ENCODE measurements at regions not wholly inside any gene's neighbourhood (a gene's known extent, or its start where the extent isn't known, plus 50 kb on each side); places are given as distances from the start of the nearest gene placed in this dataset.
A peak's percentile ranks its signal among the peaks of the same experiment; 100 is the strongest.

DNA sequence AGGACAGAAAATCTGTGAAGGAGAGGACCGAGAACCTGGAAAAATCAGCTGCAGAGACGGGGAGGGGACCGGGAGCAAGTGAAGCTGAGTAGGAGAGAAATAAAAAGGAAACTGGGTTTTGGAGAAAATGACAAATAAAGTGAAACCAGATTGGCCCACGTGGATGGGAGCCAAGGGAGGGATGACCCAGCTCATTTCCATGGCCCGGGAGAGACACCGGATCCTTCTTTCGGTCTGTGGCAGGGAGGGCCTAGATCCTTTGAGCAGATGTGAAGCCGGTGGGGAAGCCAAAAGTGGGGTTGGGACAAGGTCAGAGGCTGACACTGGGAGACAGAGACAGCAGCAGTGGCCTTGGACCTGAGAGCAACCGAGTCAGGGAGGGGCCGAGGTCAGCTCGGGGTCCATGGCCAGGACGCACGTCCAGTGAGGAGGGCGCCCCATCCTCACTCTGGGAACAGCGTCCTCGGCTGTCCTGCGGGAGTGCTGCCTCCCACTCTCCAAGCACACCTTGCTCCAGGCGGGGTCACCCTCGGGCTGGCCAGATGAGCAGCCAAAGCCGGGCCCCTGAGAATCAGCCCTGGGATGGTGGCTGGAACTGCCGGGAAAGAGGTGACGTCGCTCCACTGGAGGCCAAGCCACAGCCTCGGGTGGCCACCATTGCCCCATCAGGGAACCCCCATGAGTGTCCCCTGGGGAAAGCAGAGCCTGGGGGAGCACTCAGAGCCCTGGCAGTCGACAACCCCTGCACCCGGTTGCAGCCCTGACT is 50.8 kb upstream of the CDR2 start:
- H3K27ac ChIP-seq = peak overlapping the region; percentile 79
- peak; percentile 77 to 87 for DNase-seq (ENCODE audit: low spot score in 2 of 2)
- no peaks in the 10 kb centered on the region for H3K9me3 ChIP-seq
- peaks cover 20% of the 10 kb centered on the region for H3K4me1 ChIP-seq
- no peaks in the 10 kb centered on the region for H3K27me3 ChIP-seq
- H3K4me3 ChIP-seq = peak overlapping the region; percentile 38
- H3K36me3 ChIP-seq = peaks cover 61% of the 10 kb centered on the region
- WGBS = 48% methylated on average over 19 of the region's 26 CpGs
- TF ChIP-seq POLR2A (IDR thresholded peaks at IDR 0.05) (no peak), POLR2AphosphoS5 (IDR thresholded peaks at IDR 0.05) (no peak), EP300 (IDR thresholded peaks at IDR 0.05) (no peak)
- TF ChIP-seq, protein P1, sequence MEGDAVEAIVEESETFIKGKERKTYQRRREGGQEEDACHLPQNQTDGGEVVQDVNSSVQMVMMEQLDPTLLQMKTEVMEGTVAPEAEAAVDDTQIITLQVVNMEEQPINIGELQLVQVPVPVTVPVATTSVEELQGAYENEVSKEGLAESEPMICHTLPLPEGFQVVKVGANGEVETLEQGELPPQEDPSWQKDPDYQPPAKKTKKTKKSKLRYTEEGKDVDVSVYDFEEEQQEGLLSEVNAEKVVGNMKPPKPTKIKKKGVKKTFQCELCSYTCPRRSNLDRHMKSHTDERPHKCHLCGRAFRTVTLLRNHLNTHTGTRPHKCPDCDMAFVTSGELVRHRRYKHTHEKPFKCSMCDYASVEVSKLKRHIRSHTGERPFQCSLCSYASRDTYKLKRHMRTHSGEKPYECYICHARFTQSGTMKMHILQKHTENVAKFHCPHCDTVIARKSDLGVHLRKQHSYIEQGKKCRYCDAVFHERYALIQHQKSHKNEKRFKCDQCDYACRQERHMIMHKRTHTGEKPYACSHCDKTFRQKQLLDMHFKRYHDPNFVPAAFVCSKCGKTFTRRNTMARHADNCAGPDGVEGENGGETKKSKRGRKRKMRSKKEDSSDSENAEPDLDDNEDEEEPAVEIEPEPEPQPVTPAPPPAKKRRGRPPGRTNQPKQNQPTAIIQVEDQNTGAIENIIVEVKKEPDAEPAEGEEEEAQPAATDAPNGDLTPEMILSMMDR (IDR thresholded peaks at IDR 0.05) = no peak

DNA sequence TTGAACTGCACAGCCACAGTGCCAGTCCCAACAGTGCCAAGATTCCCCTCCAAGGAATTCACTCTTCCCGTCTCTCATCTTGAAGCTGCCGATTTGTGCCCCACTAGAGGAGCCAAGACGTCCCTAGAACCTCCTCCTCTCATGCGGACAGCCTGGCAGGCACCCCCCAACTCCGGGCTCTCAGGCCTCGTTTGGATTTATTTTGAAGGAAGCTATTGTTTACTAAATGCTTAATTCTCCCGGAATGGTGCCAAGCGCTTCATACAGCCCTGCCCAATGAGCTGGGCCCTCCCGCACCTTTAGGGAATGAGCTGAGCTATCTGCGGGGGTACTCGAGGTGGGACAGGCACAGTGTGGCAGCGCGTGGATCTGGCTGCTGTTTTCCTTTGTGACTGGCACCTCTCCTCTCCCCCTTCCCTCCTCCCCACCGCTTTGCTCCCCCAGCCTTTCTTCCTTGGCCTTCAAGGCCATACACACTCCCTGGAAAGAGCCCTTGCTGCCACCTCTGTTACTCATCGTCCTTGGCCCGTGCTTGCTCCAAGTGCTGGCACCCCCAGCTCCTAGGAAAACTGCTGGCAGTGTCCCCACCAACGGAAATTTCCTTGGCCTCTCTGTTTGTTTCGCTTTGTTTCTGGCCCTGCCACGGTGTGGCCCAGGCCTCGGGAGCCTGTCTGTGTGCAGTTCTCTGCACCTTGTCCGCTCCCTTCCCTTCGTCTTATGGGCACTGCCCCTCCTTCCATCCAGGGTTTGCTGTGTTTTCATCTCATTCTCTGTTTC is 49.9 kb upstream of the CDR2 start:
- 36% methylated on average over 20 of the region's 22 CpGs for WGBS
- Histone ChIP-seq H3K27ac (peak overlapping the region; percentile 79), H3K27me3 (no peaks in the 10 kb centered on the region), H3K4me1 (peaks cover 20% of the 10 kb centered on the region), H3K9me3 (no peaks in the 10 kb centered on the region), H3K36me3 (peaks cover 63% of the 10 kb centered on the region), H3K4me3 (peak overlapping the region; percentile 38)
- no peak for TF ChIP-seq POLR2A (IDR thresholded peaks at IDR 0.05)
- TF ChIP-seq EP300 (IDR thresholded peaks at IDR 0.05) = no peak
- no peak for TF ChIP-seq POLR2AphosphoS5 (IDR thresholded peaks at IDR 0.05)
- TF ChIP-seq, protein P1 (IDR thresholded peaks at IDR 0.05) = no peak
- DNase-seq (ENCODE audit: low spot score in 2 of 2) = peak; percentile 86

Measured in suprapubic skin (tissue), 4 donors.